Mesendoderm (in vitro differentiated cells): ENCODE measurements at regions not wholly inside any gene's neighbourhood (a gene's known extent, or its start where the extent isn't known, plus 50 kb on each side); places are given as distances from the start of the nearest gene placed in this dataset. TPM values are rescaled to one million over a fixed set of nuclear protein-coding genes. Genes with fewer than 3 reads are reported as not detected.

Experiments used
- DNase-seq: peaks from one replicate; pipeline ENCODE4 v3.0.0; 2013
- H2AK5ac ChIP-seq: 2 replicates; pipeline ENCODE4 v1.6.1; 2013; ENCODE audit warnings: low read length, inconsistent platforms
- H2BK120ac ChIP-seq: 2 replicates; pipeline ENCODE4 v1.6.1; 2013; ENCODE audit warnings: low read depth, mild to moderate bottlenecking, low read length, moderate library complexity, mixed read lengths
- H2BK15ac ChIP-seq: replicated peaks from 2 replicates; pipeline ENCODE4 v1.6.1; 2013; ENCODE audit warnings: low read depth, mild to moderate bottlenecking, moderate library complexity
- H2BK5ac ChIP-seq: 2 replicates; pipeline ENCODE4 v1.6.1; 2013; ENCODE audit warnings: low read length, inconsistent platforms
- H3K18ac ChIP-seq: 2 replicates; pipeline ENCODE4 v1.6.1; 2013; ENCODE audit warnings: mild to moderate bottlenecking, low read length, mixed read lengths
- H3K23ac ChIP-seq: one replicate; pipeline ENCODE4 v1.6.1; 2013; ENCODE audit warnings: low read length
- H3K27ac ChIP-seq: 2 replicates; pipeline ENCODE4 v1.5.1; 2013; ENCODE audit warnings: low read depth, mild to moderate bottlenecking, inconsistent platforms, low read length, moderate library complexity
- H3K27me3 ChIP-seq: 2 replicates; pipeline ENCODE4 v1.6.1; 2013; ENCODE audit warnings: low read length, control low read depth, mild to moderate bottlenecking, inconsistent platforms; ENCODE audit not compliant: insufficient read depth, poor library complexity
- H3K36me3 ChIP-seq: 2 replicates; pipeline ENCODE4 v1.6.1; 2013; ENCODE audit warnings: low read length, inconsistent platforms; ENCODE audit not compliant: control insufficient read depth, insufficient read depth
- H3K4ac ChIP-seq: one replicate; pipeline ENCODE4 v1.6.1; 2013; ENCODE audit warnings: low read depth, mild to moderate bottlenecking, low read length, moderate library complexity
- H3K4me1 ChIP-seq: 2 replicates; pipeline ENCODE4 v1.6.1; 2013; ENCODE audit warnings: low read depth, low read length, inconsistent platforms; ENCODE audit not compliant: control insufficient read depth
- H3K4me2 ChIP-seq: 2 replicates; pipeline ENCODE4 v1.6.1; 2013; ENCODE audit warnings: low read length
- H3K4me3 ChIP-seq: 2 replicates; pipeline ENCODE4 v1.5.1; 2013; ENCODE audit warnings: mild to moderate bottlenecking, low read length
- H3K56ac ChIP-seq: one replicate; pipeline ENCODE4 v1.6.1; 2013; ENCODE audit warnings: low read length
- H3K79me1 ChIP-seq: 2 replicates; pipeline ENCODE4 v1.6.1; 2013; ENCODE audit warnings: low read length, inconsistent platforms
- H3K79me2 ChIP-seq: 2 replicates; pipeline ENCODE4 v1.6.1; 2013; ENCODE audit warnings: mild to moderate bottlenecking, low read length; ENCODE audit not compliant: control insufficient read depth, insufficient read depth
- H3K9ac ChIP-seq: 2 replicates; pipeline ENCODE4 v1.6.1; 2013; ENCODE audit warnings: low read length, inconsistent platforms
- H4K5ac ChIP-seq: one replicate; pipeline ENCODE4 v1.6.1; 2013; ENCODE audit warnings: low read length
- H4K8ac ChIP-seq: one replicate; pipeline ENCODE4 v1.6.1; 2013; ENCODE audit warnings: low read depth, mild to moderate bottlenecking, control low read depth, low read length, moderate library complexity
- WGBS: extraction: QIAGEN DNeasy Blood & Tissue Kit; methylation state at CpG from one replicate; pipeline ENCODE4 v1.1.7; 2013; ENCODE audit warnings: low lambda C conversion rate, missing lambda C conversion rate; ENCODE audit not compliant: insufficient coverage; ENCODE audit errors: extremely low coverage; 5-methylcytosine and 5-hydroxymethylcytosine counted together
- small RNA-seq: library from polyadenylated mRNA; stranded (forward); fragments of <200 nt; extraction: miRNeasy Mini kit (QIAGEN cat#:217004); gene quantifications from one replicate; pipeline ENCODE3, GENCODE V24; 2013; ENCODE audit not compliant: insufficient read depth

- Histone ChIP-seq H3K4me1 (peaks cover 4% of the 10 kb centered on the region), H2BK120ac (no peak overlapping the region), H3K27ac (peak overlapping the region; percentile 15), H4K8ac (peak overlapping the region; percentile 1), H3K4me3 (no peak overlapping the region), H4K5ac (no peak overlapping the region), H2BK15ac (no peak overlapping the region), H3K4me2 (no peak overlapping the region), H3K79me1 (no peaks in the 10 kb centered on the region), H3K56ac (peak overlapping the region; percentile 54), H2AK5ac (no peak overlapping the region), H3K23ac (no peak overlapping the region), H3K18ac (peak overlapping the region; percentile 81), H3K36me3 (no peaks in the 10 kb centered on the region), H3K27me3 (no peaks in the 10 kb centered on the region), H2BK5ac (no peak overlapping the region), H3K79me2 (no peaks in the 10 kb centered on the region), H3K9ac (no peak overlapping the region), H3K4ac (no peak overlapping the region)
- DNase-seq, result peak; percentile 96
- no CpG with 5 or more reads among the region's 4 CpGs for WGBS
Measured at GRCh38 chr9:14372437-14373335, 58.7 kb upstream of the NFIB start.

- DNase-seq, result no peak
- no peak overlapping the region for H2BK15ac ChIP-seq
- WGBS, result no CpG with 5 or more reads among the region's 6 CpGs
- no peaks in the 10 kb centered on the region for H3K27me3 ChIP-seq
- H3K4ac ChIP-seq, result no peak overlapping the region
- H3K9ac ChIP-seq, result no peak overlapping the region
- H2BK5ac ChIP-seq, result no peak overlapping the region
- no peaks in the 10 kb centered on the region for H3K36me3 ChIP-seq
- no peak overlapping the region for H3K4me3 ChIP-seq
- H3K56ac ChIP-seq, result no peak overlapping the region
- no peak overlapping the region for H4K5ac ChIP-seq
- no peak overlapping the region for H2BK120ac ChIP-seq
- H3K79me1 ChIP-seq, result no peaks in the 10 kb centered on the region
- no peak overlapping the region for H4K8ac ChIP-seq
- no peak overlapping the region for H3K18ac ChIP-seq
- H3K23ac ChIP-seq, result no peak overlapping the region
- H3K27ac ChIP-seq, result no peak overlapping the region
- no peak overlapping the region for H2AK5ac ChIP-seq
- no peaks in the 10 kb centered on the region for H3K79me2 ChIP-seq
- H3K4me2 ChIP-seq, result no peak overlapping the region
- H3K4me1 ChIP-seq, result peaks cover 4% of the 10 kb centered on the region
Measured at GRCh38 chr9:14369011-14369410, 55.1 kb upstream of the NFIB start.

GRCh38 chr9:14366076-14366475 is 52.1 kb upstream of the NFIB start:
- H3K4me1 ChIP-seq, result no peaks in the 10 kb centered on the region
- no peak overlapping the region for H2AK5ac ChIP-seq
- H3K27ac ChIP-seq, result no peak overlapping the region
- H3K4me2 ChIP-seq, result no peak overlapping the region
- no peak overlapping the region for H3K4me3 ChIP-seq
- DNase-seq, result no peak
- H2BK15ac ChIP-seq, result no peak overlapping the region
- no peak overlapping the region for H2BK120ac ChIP-seq
- H4K5ac ChIP-seq, result no peak overlapping the region
- no peaks in the 10 kb centered on the region for H3K79me2 ChIP-seq
- H3K27me3 ChIP-seq, result no peaks in the 10 kb centered on the region
- H3K79me1 ChIP-seq, result no peaks in the 10 kb centered on the region
- H2BK5ac ChIP-seq, result no peak overlapping the region
- H3K18ac ChIP-seq, result no peak overlapping the region
- WGBS, result no CpG with 5 or more reads among the region's 10 CpGs
- no peak overlapping the region for H3K4ac ChIP-seq
- H3K36me3 ChIP-seq, result no peaks in the 10 kb centered on the region
- no peak overlapping the region for H3K9ac ChIP-seq
- H3K23ac ChIP-seq, result no peak overlapping the region
- H3K56ac ChIP-seq, result no peak overlapping the region
- H4K8ac ChIP-seq, result no peak overlapping the region

GRCh38 chr9:14365670-14366069 is 51.7 kb upstream of the NFIB start:
- no peak overlapping the region for H3K9ac ChIP-seq
- H3K4ac ChIP-seq, result no peak overlapping the region
- no peaks in the 10 kb centered on the region for H3K79me2 ChIP-seq
- H3K36me3 ChIP-seq, result no peaks in the 10 kb centered on the region
- no peak overlapping the region for H3K4me3 ChIP-seq
- no peaks in the 10 kb centered on the region for H3K4me1 ChIP-seq
- no peak overlapping the region for H3K23ac ChIP-seq
- H3K18ac ChIP-seq, result no peak overlapping the region
- H3K27me3 ChIP-seq, result no peaks in the 10 kb centered on the region
- H3K56ac ChIP-seq, result no peak overlapping the region
- no peak overlapping the region for H2BK120ac ChIP-seq
- no peak overlapping the region for H3K4me2 ChIP-seq
- H2AK5ac ChIP-seq, result no peak overlapping the region
- H3K79me1 ChIP-seq, result no peaks in the 10 kb centered on the region
- no peak overlapping the region for H2BK15ac ChIP-seq
- no peak overlapping the region for H4K8ac ChIP-seq
- DNase-seq, result no peak
- no peak overlapping the region for H2BK5ac ChIP-seq
- H4K5ac ChIP-seq, result no peak overlapping the region
- H3K27ac ChIP-seq, result no peak overlapping the region
- WGBS, result no CpG with 5 or more reads among the region's 3 CpGs

Small RNA genes lying in the stretch of these regions (small RNA-seq; reads per million reads assigned to genes)
- gene AL159169.1, result not detected
